NB4 (cell line): ENCODE measurements at regions not wholly inside any gene's neighbourhood (a gene's known extent, or its start where the extent isn't known, plus 50 kb on each side); places are given as distances from the start of the nearest gene placed in this dataset.

ENCODE experiments used
- CTCF ChIP-seq: IDR thresholded peaks from one replicate; pipeline ENCODE4 v1.5.1; 2012; ENCODE audit warnings: low read depth, low read length
- MAX ChIP-seq: IDR thresholded peaks from 2 replicates; pipeline ENCODE4 v1.6.1; 2011; ENCODE audit warnings: low read depth, low read length
- MYC ChIP-seq: IDR thresholded peaks from 2 replicates; pipeline ENCODE4 v1.6.1; 2011; ENCODE audit warnings: low read depth, low read length
- POLR2A ChIP-seq: IDR thresholded peaks from 2 replicates; pipeline ENCODE4 v1.6.1; 2011; ENCODE audit warnings: mild to moderate bottlenecking; ENCODE audit not compliant: insufficient read length; ENCODE audit errors: extremely low read depth

GRCh38 chr6:1052262-1052661 lies 259.6 kb upstream of the FOXQ1 start:
- TF ChIP-seq POLR2A (no peak), CTCF (no peak), MAX (no peak), MYC (no peak)
